Stimulated activated effector memory CD8-positive, alpha-beta T cell treated with anti-CD3 and anti-CD28 coated beads, Interleukin-12 subunit alpha, Interleukin-12 subunit beta, amount 100 ng/mL, for 72 hours (primary cell): ENCODE measurements at regions not wholly inside any gene's neighbourhood (a gene's known extent, or its start where the extent isn't known, plus 50 kb on each side); places are given as distances from the start of the nearest gene placed in this dataset.

ENCODE experiments used
- ATAC-seq: fragments of 150-1000 bp; cut with Tn5 transposase; 2 replicates; pipeline ENCODE4 v1.10.0; 2021
- DNase-seq, 2 donors: peaks; one replicate each; pipeline ENCODE4 v3.0.0; 2021 to 2022; ENCODE audit warnings: low spot score in 2 of 2
- H3K27ac Mint-ChIP-seq: one replicate; pipeline ENCODE4 v1.8.0; 2022; ENCODE audit warnings: mild to moderate bottlenecking, mixed read lengths
- H3K36me3 Mint-ChIP-seq: one replicate; pipeline ENCODE4 v1.8.0; 2022; ENCODE audit warnings: mild to moderate bottlenecking, mixed read lengths
- H3K4me1 Mint-ChIP-seq: one replicate; pipeline ENCODE4 v1.8.0; 2022; ENCODE audit warnings: mixed read lengths
- H3K4me3 Mint-ChIP-seq: one replicate; pipeline ENCODE4 v1.8.0; 2022; ENCODE audit warnings: mild to moderate bottlenecking, mixed read lengths
- H3K9me3 Mint-ChIP-seq: one replicate; pipeline ENCODE4 v1.8.0; 2022; ENCODE audit warnings: mixed read lengths

DNA sequence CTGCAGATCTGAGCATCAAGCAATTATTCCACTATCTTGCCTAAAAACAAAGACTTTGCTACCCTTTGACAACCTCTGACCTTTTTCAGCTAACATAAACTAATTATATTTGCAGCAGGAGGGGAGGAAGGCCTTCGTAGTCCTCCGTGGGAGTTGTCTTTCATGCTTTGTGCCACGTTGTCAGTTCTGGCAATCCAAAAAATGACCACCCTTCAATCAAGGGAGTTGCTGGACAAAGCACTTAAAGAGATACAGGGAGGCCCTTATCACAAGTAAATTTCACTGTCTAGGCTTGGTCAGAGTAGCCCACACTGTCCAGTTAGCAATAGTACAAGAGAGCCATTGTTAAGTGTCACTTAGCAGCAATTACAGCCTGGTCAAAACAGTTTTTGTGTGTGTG is 578.9 kb downstream of the HAO1 start:
- H3K36me3 Mint-ChIP-seq, result no peaks in the 10 kb centered on the region

DNA sequence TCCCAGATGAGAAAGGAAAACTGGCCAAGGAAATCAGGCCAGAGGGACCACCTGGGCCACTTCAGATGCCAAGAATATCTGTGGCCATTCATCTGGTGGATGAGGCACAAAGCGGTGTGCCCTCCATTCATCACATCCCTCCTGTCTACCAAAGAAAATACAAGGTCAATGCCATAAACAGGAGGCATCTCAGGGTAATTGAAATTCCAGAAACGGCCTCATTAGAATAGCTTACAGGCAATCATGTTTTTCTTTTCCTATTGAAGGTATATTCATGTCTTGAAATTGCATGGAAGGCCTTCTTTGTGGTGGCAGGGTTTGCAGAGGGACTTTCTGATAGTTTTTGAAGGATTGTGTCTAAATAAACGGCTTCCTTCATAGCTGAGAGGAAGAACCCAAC is 578.3 kb downstream of the HAO1 start:
- Mint-ChIP-seq H3K36me3 (no peaks in the 10 kb centered on the region), H3K4me3 (no peak overlapping the region), H3K4me1 (no peaks in the 10 kb centered on the region), H3K27ac (no peak overlapping the region), H3K9me3 (peaks cover 22% of the 10 kb centered on the region)
- ATAC-seq (no peak), DNase-seq (no peak)

More for the DNA sequence above, 578.9 kb downstream of the HAO1 start:
- no peak for DNase-seq
- no peaks in the 10 kb centered on the region for H3K4me1 Mint-ChIP-seq
- no peak for ATAC-seq
- no peak overlapping the region for H3K27ac Mint-ChIP-seq
- H3K9me3 Mint-ChIP-seq, result peaks cover 22% of the 10 kb centered on the region
- no peak overlapping the region for H3K4me3 Mint-ChIP-seq

GRCh38 chr20:7362601-7363000 is 577.7 kb downstream of the HAO1 start:
- H3K4me3 Mint-ChIP-seq, result no peak overlapping the region
- peaks cover 22% of the 10 kb centered on the region for H3K9me3 Mint-ChIP-seq
- H3K27ac Mint-ChIP-seq, result no peak overlapping the region
- DNase-seq (no peak), ATAC-seq (no peak)
- no peaks in the 10 kb centered on the region for H3K36me3 Mint-ChIP-seq
- no peaks in the 10 kb centered on the region for H3K4me1 Mint-ChIP-seq

GRCh38 chr20:7366189-7366588 is 574.1 kb downstream of the HAO1 start:
- H3K27ac Mint-ChIP-seq, result no peak overlapping the region
- H3K4me3 Mint-ChIP-seq, result no peak overlapping the region
- H3K4me1 Mint-ChIP-seq, result no peaks in the 10 kb centered on the region
- ATAC-seq, result no peak
- no peaks in the 10 kb centered on the region for H3K36me3 Mint-ChIP-seq
- no peak for DNase-seq
- H3K9me3 Mint-ChIP-seq, result peaks cover 20% of the 10 kb centered on the region

GRCh38 chr20:7371518-7372163 is 568.6 kb downstream of the HAO1 start:
- Mint-ChIP-seq H3K36me3 (no peaks in the 10 kb centered on the region), H3K4me3 (no peak overlapping the region), H3K4me1 (no peaks in the 10 kb centered on the region), H3K9me3 (peaks cover 13% of the 10 kb centered on the region), H3K27ac (no peak overlapping the region)
- DNase-seq, result no peak
- ATAC-seq, result no peak

DNA sequence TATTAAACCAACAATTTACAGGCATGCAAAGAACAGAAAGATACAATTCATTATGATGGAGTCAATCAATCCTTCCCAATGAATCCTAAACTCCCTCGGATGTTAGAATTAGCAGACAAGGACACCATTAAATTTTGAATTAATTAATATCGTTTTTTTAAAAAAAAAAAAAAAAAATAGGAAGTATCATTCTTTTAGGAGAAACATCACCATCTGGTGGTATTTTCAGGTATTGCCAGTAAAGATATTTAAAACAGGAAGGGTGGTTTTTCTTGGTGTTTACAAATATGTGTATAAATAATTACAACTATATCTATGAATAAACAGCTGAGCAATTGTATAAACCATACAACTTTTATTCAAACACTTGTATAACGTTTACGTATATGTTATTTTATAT is 564.4 kb downstream of the HAO1 start:
- Mint-ChIP-seq H3K27ac (no peak overlapping the region), H3K4me1 (no peaks in the 10 kb centered on the region)

DNA sequence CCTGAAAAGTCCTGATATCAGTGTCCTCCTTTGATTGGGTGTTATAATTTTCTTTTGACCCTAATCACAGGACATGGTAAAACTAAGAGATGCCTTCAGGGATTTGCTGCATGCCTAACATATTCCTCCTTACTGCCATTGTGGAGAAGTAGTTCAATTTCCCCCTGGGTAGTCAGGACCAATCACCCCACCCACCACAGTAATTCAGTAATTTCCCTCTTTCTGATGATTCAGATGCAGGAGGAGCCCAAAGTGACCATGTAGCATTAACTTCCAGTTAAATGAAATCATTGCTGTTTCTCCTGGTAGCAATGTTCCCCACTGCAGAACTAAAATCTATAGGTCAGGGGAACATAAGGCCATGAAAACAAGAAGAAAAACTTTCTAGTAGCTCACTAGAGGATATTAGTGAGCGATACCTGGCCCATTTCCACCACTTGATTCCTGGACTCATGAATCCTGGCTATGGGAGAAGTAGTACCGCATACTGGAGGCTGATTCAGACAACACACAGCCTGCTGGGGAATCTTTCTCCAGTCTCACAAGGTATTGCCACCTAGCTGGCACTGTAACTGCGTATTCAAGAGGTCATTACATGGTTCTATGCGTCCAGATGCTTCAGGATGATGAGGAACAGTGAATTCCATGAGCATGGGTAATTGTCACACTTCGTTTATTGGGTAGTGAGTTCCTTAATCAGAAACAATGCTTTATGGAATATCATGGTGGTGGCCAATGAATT is 561.2 kb downstream of the HAO1 start:
- DNase-seq, result no peak
- Mint-ChIP-seq H3K9me3 (peaks cover 17% of the 10 kb centered on the region), H3K36me3 (no peaks in the 10 kb centered on the region), H3K4me1 (no peaks in the 10 kb centered on the region), H3K27ac (no peak overlapping the region), H3K4me3 (no peak overlapping the region)
- no peak for ATAC-seq

More for the DNA sequence above, 564.4 kb downstream of the HAO1 start:
- ATAC-seq (no peak), DNase-seq (no peak)
- no peak overlapping the region for H3K4me3 Mint-ChIP-seq
- H3K36me3 Mint-ChIP-seq, result no peaks in the 10 kb centered on the region
- peaks cover 9% of the 10 kb centered on the region for H3K9me3 Mint-ChIP-seq

DNA sequence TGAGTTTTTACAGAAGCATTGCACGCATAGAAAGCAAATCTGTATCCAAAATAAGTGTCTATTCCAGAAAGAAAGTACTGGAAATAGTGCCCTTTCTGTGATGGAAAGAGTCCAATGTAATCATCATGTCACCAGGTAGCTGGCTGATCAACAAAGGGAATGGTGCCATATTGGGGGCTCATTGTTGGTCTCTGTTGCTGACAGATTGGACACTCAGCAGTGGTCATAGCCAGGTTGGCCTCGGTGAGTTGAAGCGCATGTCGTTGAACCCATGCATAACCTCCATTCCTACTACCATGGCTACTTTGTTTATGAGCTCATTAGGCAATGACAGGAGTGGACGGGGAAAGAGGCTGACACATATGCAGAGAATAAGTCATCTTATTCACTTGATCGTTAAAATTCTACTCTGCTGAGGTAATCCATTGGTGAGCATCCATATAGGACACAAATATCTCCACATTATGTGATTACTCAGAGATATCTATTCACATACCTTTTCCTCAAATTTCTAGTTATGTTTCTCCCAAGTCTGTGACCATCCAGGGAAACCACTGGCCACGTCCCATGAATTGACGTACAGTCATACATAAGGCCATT is 560.5 kb downstream of the HAO1 start:
- no peak overlapping the region for H3K4me3 Mint-ChIP-seq
- no peak overlapping the region for H3K27ac Mint-ChIP-seq
- no peak for DNase-seq
- no peak for ATAC-seq
- H3K9me3 Mint-ChIP-seq, result peaks cover 20% of the 10 kb centered on the region
- no peaks in the 10 kb centered on the region for H3K4me1 Mint-ChIP-seq
- H3K36me3 Mint-ChIP-seq, result no peaks in the 10 kb centered on the region

DNA sequence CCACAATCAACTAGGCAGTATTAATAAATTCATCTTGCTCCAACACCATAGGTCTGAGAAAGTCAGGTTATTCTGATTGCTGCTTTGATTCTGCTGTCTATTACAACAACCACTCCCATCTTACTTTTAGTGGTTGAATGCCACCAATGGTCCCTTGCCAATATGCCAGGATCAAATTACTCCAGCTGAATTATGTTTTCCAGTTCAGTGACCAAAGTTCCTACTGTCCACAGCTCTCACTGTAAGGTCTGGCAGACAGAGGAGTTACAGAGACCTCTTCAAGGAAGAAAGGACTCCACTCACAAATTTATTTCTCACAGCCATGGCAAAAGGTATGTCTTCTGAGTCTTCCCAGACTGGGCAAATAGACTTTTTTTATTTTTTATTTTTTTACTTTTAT is 557.0 kb downstream of the HAO1 start:
- Mint-ChIP-seq H3K4me3 (no peak overlapping the region), H3K4me1 (no peaks in the 10 kb centered on the region), H3K27ac (no peak overlapping the region), H3K36me3 (no peaks in the 10 kb centered on the region), H3K9me3 (peaks cover 13% of the 10 kb centered on the region)
- DNase-seq, result no peak
- no peak for ATAC-seq

DNA sequence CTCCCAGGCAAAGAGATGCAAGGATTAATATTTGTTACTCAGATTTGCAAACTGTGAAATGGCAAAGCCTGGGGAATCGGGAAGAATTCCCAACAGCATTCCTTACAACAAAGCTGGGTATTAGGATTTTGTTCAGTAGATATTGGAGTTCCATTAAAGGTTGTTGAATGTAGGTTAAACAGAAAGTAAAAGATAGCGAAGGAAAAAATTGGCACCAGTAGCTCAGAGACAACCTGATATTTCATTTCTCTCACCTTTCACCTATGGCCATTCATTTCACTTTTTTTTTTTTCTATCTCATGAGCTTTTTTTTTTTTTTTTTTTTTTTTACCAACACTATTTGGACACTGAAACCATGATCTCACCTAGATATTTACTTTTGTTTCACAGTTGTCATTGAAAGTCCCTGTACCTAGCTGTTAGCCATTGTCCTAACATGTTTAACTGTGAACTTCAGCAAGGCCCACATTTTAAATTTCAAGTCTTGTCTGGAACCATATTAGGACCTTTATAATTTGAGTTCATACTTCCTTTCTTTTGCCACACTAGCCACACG is 552.5 kb downstream of the HAO1 start:
- Mint-ChIP-seq H3K4me3 (no peak overlapping the region), H3K9me3 (peaks cover 10% of the 10 kb centered on the region), H3K36me3 (no peaks in the 10 kb centered on the region)

GRCh38 chr20:7389216-7389615 is 551.0 kb downstream of the HAO1 start:
- no peak overlapping the region for H3K27ac Mint-ChIP-seq
- H3K9me3 Mint-ChIP-seq, result peaks cover 4% of the 10 kb centered on the region
- H3K4me3 Mint-ChIP-seq, result no peak overlapping the region
- no peaks in the 10 kb centered on the region for H3K4me1 Mint-ChIP-seq
- no peaks in the 10 kb centered on the region for H3K36me3 Mint-ChIP-seq
- ATAC-seq (no peak), DNase-seq (no peak)

More for the DNA sequence above, 552.5 kb downstream of the HAO1 start:
- ATAC-seq (no peak), DNase-seq (no peak)
- no peak overlapping the region for H3K27ac Mint-ChIP-seq
- H3K4me1 Mint-ChIP-seq, result no peaks in the 10 kb centered on the region

DNA sequence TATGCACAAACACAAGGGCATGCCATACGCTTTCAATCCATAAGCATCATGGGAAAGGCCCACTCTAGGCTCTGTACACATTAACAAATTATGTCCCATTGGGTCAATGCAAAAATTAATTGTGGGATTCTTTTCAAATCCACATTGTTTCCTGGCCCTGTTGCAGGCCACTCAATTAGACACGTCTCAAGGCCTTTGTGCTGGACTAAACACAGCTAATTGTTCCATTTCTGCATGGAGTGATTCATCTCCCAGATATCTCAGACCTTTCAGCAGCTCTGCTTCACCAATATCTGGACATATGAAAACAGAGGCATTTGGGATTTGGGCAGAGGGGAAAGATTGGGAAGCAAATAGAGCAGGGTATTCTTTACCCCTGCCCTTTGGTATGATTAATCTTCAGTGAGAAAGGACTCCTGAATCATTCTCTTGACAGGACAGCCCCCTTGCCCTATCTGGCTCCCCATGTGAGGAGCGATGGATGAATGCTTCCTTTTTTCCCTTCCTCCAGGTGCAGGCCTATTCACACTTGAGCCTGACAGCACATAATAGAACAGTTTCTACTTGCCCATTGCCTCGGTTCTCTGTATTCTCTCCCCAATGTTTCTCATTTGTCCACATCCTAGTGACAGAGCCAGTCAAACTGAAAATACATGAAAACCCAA is 547.6 kb downstream of the HAO1 start:
- no peak overlapping the region for H3K27ac Mint-ChIP-seq
- no peaks in the 10 kb centered on the region for H3K36me3 Mint-ChIP-seq

DNA sequence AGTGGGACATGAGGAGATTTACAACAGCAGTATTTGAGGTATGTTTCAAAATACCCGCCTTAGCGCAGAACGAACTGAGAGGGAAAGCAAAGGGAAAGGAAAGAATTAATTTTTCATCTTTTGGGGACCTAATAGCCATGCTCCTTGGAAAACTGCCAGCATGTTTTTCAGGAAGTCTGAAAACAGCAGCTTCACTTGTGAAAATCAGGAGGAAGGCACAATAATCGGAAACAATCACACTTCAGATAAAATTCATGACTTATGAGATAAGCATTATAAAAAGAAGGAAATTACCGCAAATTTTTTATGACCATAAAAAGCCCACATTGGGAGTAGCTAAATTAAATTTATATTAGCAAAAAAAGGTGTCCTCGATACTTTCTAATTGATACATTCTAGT is 541.1 kb downstream of the HAO1 start:
- Mint-ChIP-seq H3K4me1 (no peaks in the 10 kb centered on the region), H3K27ac (no peak overlapping the region), H3K36me3 (no peaks in the 10 kb centered on the region), H3K4me3 (no peak overlapping the region), H3K9me3 (peaks cover 8% of the 10 kb centered on the region)
- ATAC-seq (no peak), DNase-seq (no peak)

More for the DNA sequence above, 547.6 kb downstream of the HAO1 start:
- ATAC-seq (no peak), DNase-seq (no peak)
- H3K4me1 Mint-ChIP-seq, result no peaks in the 10 kb centered on the region
- H3K4me3 Mint-ChIP-seq, result no peak overlapping the region
- H3K9me3 Mint-ChIP-seq, result no peaks in the 10 kb centered on the region

- Mint-ChIP-seq H3K36me3 (no peaks in the 10 kb centered on the region), H3K4me1 (no peaks in the 10 kb centered on the region), H3K9me3 (peaks cover 8% of the 10 kb centered on the region), H3K27ac (no peak overlapping the region), H3K4me3 (no peak overlapping the region)
- ATAC-seq, result no peak
- DNase-seq, result no peak
Measured at GRCh38 chr20:7399575-7399974, 540.7 kb downstream of the HAO1 start.

- ATAC-seq, result no peak
Measured at GRCh38 chr20:7406671-7407070, 533.6 kb downstream of the HAO1 start.

More at GRCh38 chr20:7406671-7407070, 533.6 kb downstream of the HAO1 start:
- no peaks in the 10 kb centered on the region for H3K4me1 Mint-ChIP-seq
- no peak overlapping the region for H3K4me3 Mint-ChIP-seq
- peaks cover 16% of the 10 kb centered on the region for H3K9me3 Mint-ChIP-seq
- no peak for DNase-seq
- no peak overlapping the region for H3K27ac Mint-ChIP-seq
- H3K36me3 Mint-ChIP-seq, result no peaks in the 10 kb centered on the region
